ENCODE measurements at regions not wholly inside any gene's neighbourhood (a gene's known extent, or its start where the extent isn't known, plus 50 kb on each side); places are given as distances from the start of the nearest gene placed in this dataset.

DNA sequence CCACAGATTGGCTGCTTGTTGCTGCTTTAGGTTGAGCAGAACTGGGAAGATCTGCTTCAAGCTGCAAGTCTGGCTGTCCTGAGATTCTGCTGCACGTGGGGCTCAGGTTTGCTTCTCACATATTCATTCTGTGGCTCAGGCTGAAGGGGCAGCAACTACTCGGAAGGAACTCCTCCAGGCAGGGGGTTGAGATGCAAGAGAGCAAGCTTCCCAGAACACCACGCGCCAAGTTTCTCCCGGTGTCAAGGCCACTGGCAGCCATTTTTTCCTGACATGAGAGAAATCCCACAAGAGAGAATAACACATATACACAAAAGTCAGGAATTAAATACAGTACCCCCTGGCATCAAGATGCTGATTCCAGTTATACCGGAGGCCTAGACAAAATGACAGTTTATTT, 887.6 kb upstream of the SLC10A2 start:
- H3K27me3 ChIP-seq (replicated peaks; ENCODE audit: insufficient read depth), result no peaks in the 10 kb centered on the region
- no peaks in the 10 kb centered on the region for H3K79me2 ChIP-seq (ENCODE audit: insufficient read depth)
- no peaks in the 10 kb centered on the region for H3K9me2 ChIP-seq (ENCODE audit: insufficient read depth)
- no peaks in the 10 kb centered on the region for H3K36me3 ChIP-seq (ENCODE audit: low read depth)
- in situ Hi-C loops (cut with MboI), result no loop called here
- H3K4me2 ChIP-seq (ENCODE audit: unreplicated experiment), result no peak overlapping the region
- H3K9ac ChIP-seq, result no peak overlapping the region
- TF ChIP-seq EZH2phosphoT487 (IDR thresholded peaks at IDR 0.05; ENCODE audit: insufficient read depth, low read depth) (no peak), EZH2 (IDR thresholded peaks at IDR 0.05; ENCODE audit: insufficient read depth, poor library complexity, severe bottlenecking) (no peak)
- no peaks in the 10 kb centered on the region for H4K20me1 ChIP-seq (ENCODE audit: insufficient read depth)
- H3F3A ChIP-seq (ENCODE audit: insufficient read depth), result no peaks in the 10 kb centered on the region
- no peak overlapping the region for H2AFZ ChIP-seq
- 54 to 55% methylated on average over 6 of the region's 6 CpGs for WGBS, 2 experiments (ENCODE audit: low coverage in 1 of 2, low lambda C conversion rate in 2 of 2, missing lambda C conversion rate in 2 of 2)
- no peak overlapping the region for H3K4me3 ChIP-seq
- DNase-seq, result no peak
- no peaks in the 10 kb centered on the region for H3K4me1 ChIP-seq (ENCODE audit: insufficient read depth)
- no peaks in the 10 kb centered on the region for H3K9me3 ChIP-seq (ENCODE audit: low read depth)
- no peak overlapping the region for H3K27ac ChIP-seq

GRCh38 chr13:103952183-103952582, 886.0 kb upstream of the SLC10A2 start:
- no peak overlapping the region for H3K4me3 ChIP-seq
- no peak overlapping the region for H2AFZ ChIP-seq
- no peaks in the 10 kb centered on the region for H3K9me3 ChIP-seq (ENCODE audit: low read depth)
- H3K79me2 ChIP-seq (ENCODE audit: insufficient read depth), result no peaks in the 10 kb centered on the region
- no peak overlapping the region for H3K27ac ChIP-seq
- no peaks in the 10 kb centered on the region for H3F3A ChIP-seq (ENCODE audit: insufficient read depth)
- no peaks in the 10 kb centered on the region for H3K9me2 ChIP-seq (ENCODE audit: insufficient read depth)
- no peak overlapping the region for H3K9ac ChIP-seq
- H3K4me2 ChIP-seq (ENCODE audit: unreplicated experiment), result no peak overlapping the region
- WGBS, 2 experiments (ENCODE audit: low coverage in 1 of 2, low lambda C conversion rate in 2 of 2, missing lambda C conversion rate in 2 of 2), result 19 to 24% methylated on average over 1 of the region's 1 CpG
- H3K36me3 ChIP-seq (ENCODE audit: low read depth), result no peaks in the 10 kb centered on the region
- TF ChIP-seq EZH2phosphoT487 (IDR thresholded peaks at IDR 0.05; ENCODE audit: insufficient read depth, low read depth) (no peak), EZH2 (IDR thresholded peaks at IDR 0.05; ENCODE audit: insufficient read depth, poor library complexity, severe bottlenecking) (no peak)
- in situ Hi-C loops (cut with MboI), result no loop called here
- H3K4me1 ChIP-seq (ENCODE audit: insufficient read depth), result no peaks in the 10 kb centered on the region
- H4K20me1 ChIP-seq (ENCODE audit: insufficient read depth), result no peaks in the 10 kb centered on the region
- peak; percentile 0 for DNase-seq
- H3K27me3 ChIP-seq (replicated peaks; ENCODE audit: insufficient read depth), result no peaks in the 10 kb centered on the region

GRCh38 chr13:103948426-103948825, 882.2 kb upstream of the SLC10A2 start:
- in situ Hi-C loops (cut with MboI), result no loop called here

GRCh38 chr13:103945836-103946235, 879.6 kb upstream of the SLC10A2 start:
- no peak overlapping the region for H3K4me3 ChIP-seq
- H3K9me2 ChIP-seq (ENCODE audit: insufficient read depth), result no peaks in the 10 kb centered on the region
- no peaks in the 10 kb centered on the region for H4K20me1 ChIP-seq (ENCODE audit: insufficient read depth)
- H2AFZ ChIP-seq, result no peak overlapping the region
- H3K4me1 ChIP-seq (ENCODE audit: insufficient read depth), result no peaks in the 10 kb centered on the region
- TF ChIP-seq EZH2phosphoT487 (IDR thresholded peaks at IDR 0.05; ENCODE audit: insufficient read depth, low read depth), result no peak
- no peak for TF ChIP-seq EZH2 (IDR thresholded peaks at IDR 0.05; ENCODE audit: insufficient read depth, poor library complexity, severe bottlenecking)
- no peaks in the 10 kb centered on the region for H3K36me3 ChIP-seq (ENCODE audit: low read depth)
- H3K4me2 ChIP-seq (ENCODE audit: unreplicated experiment), result no peak overlapping the region
- H3K79me2 ChIP-seq (ENCODE audit: insufficient read depth), result no peaks in the 10 kb centered on the region
- no peak for DNase-seq
- H3K27ac ChIP-seq, result no peak overlapping the region
- no peaks in the 10 kb centered on the region for H3K9me3 ChIP-seq (ENCODE audit: low read depth)
- H3K27me3 ChIP-seq (replicated peaks; ENCODE audit: insufficient read depth), result no peaks in the 10 kb centered on the region
- H3F3A ChIP-seq (ENCODE audit: insufficient read depth), result no peaks in the 10 kb centered on the region
- no peak overlapping the region for H3K9ac ChIP-seq
- in situ Hi-C loops (cut with MboI), result no loop called here

More at GRCh38 chr13:103948426-103948825, 882.2 kb upstream of the SLC10A2 start:
- Histone ChIP-seq H3K9ac (no peak overlapping the region), H3K9me2 (ENCODE audit: insufficient read depth) (no peaks in the 10 kb centered on the region), H3K4me3 (no peak overlapping the region), H3K79me2 (ENCODE audit: insufficient read depth) (no peaks in the 10 kb centered on the region), H3K9me3 (ENCODE audit: low read depth) (no peaks in the 10 kb centered on the region), H3K4me1 (ENCODE audit: insufficient read depth) (no peaks in the 10 kb centered on the region), H3K36me3 (ENCODE audit: low read depth) (no peaks in the 10 kb centered on the region), H3K27me3 (replicated peaks; ENCODE audit: insufficient read depth) (no peaks in the 10 kb centered on the region), H2AFZ (no peak overlapping the region), H3K27ac (no peak overlapping the region), H3K4me2 (ENCODE audit: unreplicated experiment) (no peak overlapping the region), H4K20me1 (ENCODE audit: insufficient read depth) (no peaks in the 10 kb centered on the region), H3F3A (ENCODE audit: insufficient read depth) (no peaks in the 10 kb centered on the region)
- WGBS, 2 experiments (ENCODE audit: low coverage in 1 of 2, low lambda C conversion rate in 2 of 2, missing lambda C conversion rate in 2 of 2), result 46 to 49% methylated on average over 6 of the region's 6 CpGs
- TF ChIP-seq EZH2phosphoT487 (IDR thresholded peaks at IDR 0.05; ENCODE audit: insufficient read depth, low read depth), result no peak
- TF ChIP-seq EZH2 (IDR thresholded peaks at IDR 0.05; ENCODE audit: insufficient read depth, poor library complexity, severe bottlenecking), result no peak
- DNase-seq, result no peak

DNA sequence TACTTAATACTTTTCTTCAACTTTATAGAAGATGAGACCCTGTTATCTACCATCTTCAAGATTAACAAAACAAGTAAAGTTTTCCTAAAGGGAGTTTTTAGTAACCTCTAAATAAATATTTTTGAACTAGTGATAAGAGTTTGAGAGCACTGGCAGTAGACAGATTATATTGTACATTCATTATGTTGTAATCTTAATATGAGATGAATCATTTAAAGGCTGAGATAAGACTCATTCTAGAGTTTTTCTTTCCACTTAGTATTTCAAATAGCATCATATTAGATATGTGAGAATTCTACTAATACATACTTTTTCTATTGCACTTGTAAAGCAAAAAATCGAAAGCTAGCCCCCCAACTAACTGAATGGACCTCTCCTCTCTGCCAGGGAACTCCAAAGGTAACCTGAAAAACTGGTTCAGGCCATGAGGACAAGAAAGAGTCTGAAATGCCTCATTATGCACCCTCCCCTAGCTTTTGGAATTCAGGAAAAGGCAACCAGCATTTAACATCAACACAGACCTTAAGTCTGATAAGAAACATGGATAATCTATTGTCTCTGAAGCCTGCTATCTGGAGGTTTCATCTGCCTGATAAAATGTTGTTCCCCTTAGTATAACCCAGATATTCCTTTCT, 875.4 kb upstream of the SLC10A2 start:
- H3K9me2 ChIP-seq (ENCODE audit: insufficient read depth), result no peaks in the 10 kb centered on the region
- WGBS, 2 experiments (ENCODE audit: low coverage in 1 of 2, low lambda C conversion rate in 2 of 2, missing lambda C conversion rate in 2 of 2), result 6 to 11% methylated on average over 1 of the region's 1 CpG
- H3K79me2 ChIP-seq (ENCODE audit: insufficient read depth), result no peaks in the 10 kb centered on the region
- no peak for DNase-seq
- H3K9ac ChIP-seq, result no peak overlapping the region
- TF ChIP-seq EZH2phosphoT487 (IDR thresholded peaks at IDR 0.05; ENCODE audit: insufficient read depth, low read depth), result no peak
- TF ChIP-seq EZH2 (IDR thresholded peaks at IDR 0.05; ENCODE audit: insufficient read depth, poor library complexity, severe bottlenecking), result no peak
- H4K20me1 ChIP-seq (ENCODE audit: insufficient read depth), result no peaks in the 10 kb centered on the region
- H3K36me3 ChIP-seq (ENCODE audit: low read depth), result no peaks in the 10 kb centered on the region
- no peak overlapping the region for H3K27ac ChIP-seq
- no peaks in the 10 kb centered on the region for H3K9me3 ChIP-seq (ENCODE audit: low read depth)
- H3K4me2 ChIP-seq (ENCODE audit: unreplicated experiment), result no peak overlapping the region
- H2AFZ ChIP-seq, result no peak overlapping the region
- no peak overlapping the region for H3K4me3 ChIP-seq
- in situ Hi-C loops (cut with MboI), result no loop called here
- H3F3A ChIP-seq (ENCODE audit: insufficient read depth), result no peaks in the 10 kb centered on the region
- H3K27me3 ChIP-seq (replicated peaks; ENCODE audit: insufficient read depth), result no peaks in the 10 kb centered on the region
- no peaks in the 10 kb centered on the region for H3K4me1 ChIP-seq (ENCODE audit: insufficient read depth)
